Frontal cortex (tissue), 3 donors: ENCODE measurements at regions not wholly inside any gene's neighbourhood (a gene's known extent, or its start where the extent isn't known, plus 50 kb on each side); places are given as distances from the start of the nearest gene placed in this dataset.

Experiments used
- DNase-seq, 2 donors: peaks; one replicate each; pipeline ENCODE4 v3.0.0; 2012; ENCODE audit warnings: low spot score in 2 of 2
- FAIRE-seq: peaks from 2 replicates; lab custom pipeline; 2012; peaks lifted over from hg19 to GRCh38; lab: Jason Lieb, UNC
- donor health status: control.
- donor health status: control.
- donor health status: control.

- FAIRE-seq (no peak), DNase-seq (no peak)
Observed at GRCh38 chr19:5392486-5392885, 51.9 kb upstream of the PTPRS start.

GRCh38 chr19:5393088-5393487 is 52.5 kb upstream of the PTPRS start:
- FAIRE-seq, result no peak
- no peak for DNase-seq

GRCh38 chr19:5394551-5395505 is 54.2 kb upstream of the PTPRS start:
- FAIRE-seq, result no peak
- no peak for DNase-seq

GRCh38 chr19:5395556-5395955 is 54.9 kb upstream of the PTPRS start:
- DNase-seq (no peak), FAIRE-seq (no peak)

- DNase-seq (no peak), FAIRE-seq (no peak)
Observed at GRCh38 chr19:5396096-5396939, 55.7 kb upstream of the PTPRS start.

- DNase-seq, result no peak
- no peak for FAIRE-seq
Observed at GRCh38 chr19:5396963-5397362, 56.4 kb upstream of the PTPRS start.

- DNase-seq (peak in 1 of 2 donors; percentile 62), FAIRE-seq (no peak)
Observed at GRCh38 chr19:5397804-5398692, 57.2 kb upstream of the ZNRF4 start.

- DNase-seq (no peak), FAIRE-seq (no peak)
Observed at GRCh38 chr19:5398693-5399057, 56.5 kb upstream of the ZNRF4 start.

GRCh38 chr19:5403968-5404640 is 51.1 kb upstream of the ZNRF4 start:
- FAIRE-seq, result no peak
- DNase-seq, result peak in 1 of 2 donors; percentile 33
